ENCODE measurements at regions not wholly inside any gene's neighbourhood (a gene's known extent, or its start where the extent isn't known, plus 50 kb on each side); places are given as distances from the start of the nearest gene placed in this dataset.

GRCh38 chr12:86670986-86671385 lies 414.8 kb upstream of the MGAT4C start:
- H3K9ac ChIP-seq (ENCODE audit: low read depth in 2 of 2, low read length in 2 of 2): no peak overlapping the region
- TF ChIP-seq CTCF (IDR thresholded peaks at IDR 0.05): no peak
- no peaks in the 10 kb centered on the region for H3K9me3 ChIP-seq
- H3K4me1 ChIP-seq: no peaks in the 10 kb centered on the region
- no peak for DNase-seq
- H3K36me3 ChIP-seq: no peaks in the 10 kb centered on the region
- no peak overlapping the region for H3K4me3 ChIP-seq
- H3K27me3 ChIP-seq: no peaks in the 10 kb centered on the region
- no peak overlapping the region for H3K27ac ChIP-seq
- intact Hi-C loops (cut with DNase I): no loop called here

- no peaks in the 10 kb centered on the region for H3K36me3 ChIP-seq
- H3K27me3 ChIP-seq: no peaks in the 10 kb centered on the region
- no peak overlapping the region for H3K9ac ChIP-seq (ENCODE audit: low read depth in 2 of 2, low read length in 2 of 2)
- H3K4me3 ChIP-seq: no peak overlapping the region
- no peaks in the 10 kb centered on the region for H3K4me1 ChIP-seq
- DNase-seq: no peak
- H3K9me3 ChIP-seq: no peaks in the 10 kb centered on the region
- no peak overlapping the region for H3K27ac ChIP-seq
- intact Hi-C loops (cut with DNase I): no loop called here
- no peak for TF ChIP-seq CTCF (IDR thresholded peaks at IDR 0.05)
These were observed 412.8 kb upstream of the MGAT4C start for GRCh38 chr12:86669010-86669409.

- Histone ChIP-seq H3K9me3 (no peaks in the 10 kb centered on the region), H3K36me3 (no peaks in the 10 kb centered on the region), H3K27ac (no peak overlapping the region), H3K4me1 (no peaks in the 10 kb centered on the region), H3K9ac (ENCODE audit: low read depth in 2 of 2, low read length in 2 of 2) (no peak overlapping the region), H3K27me3 (no peaks in the 10 kb centered on the region), H3K4me3 (no peak overlapping the region)
- intact Hi-C loops (cut with DNase I): no loop called here
- DNase-seq: no peak
- TF ChIP-seq CTCF (IDR thresholded peaks at IDR 0.05): no peak
These were observed 410.1 kb upstream of the MGAT4C start for GRCh38 chr12:86666316-86666715.

GRCh38 chr12:86663716-86664115 lies 407.5 kb upstream of the MGAT4C start:
- Histone ChIP-seq H3K9me3 (no peaks in the 10 kb centered on the region), H3K4me3 (no peak overlapping the region), H3K4me1 (no peaks in the 10 kb centered on the region), H3K36me3 (no peaks in the 10 kb centered on the region), H3K27me3 (no peaks in the 10 kb centered on the region), H3K27ac (no peak overlapping the region), H3K9ac (ENCODE audit: low read depth in 2 of 2, low read length in 2 of 2) (no peak overlapping the region)
- no peak for DNase-seq
- intact Hi-C loops (cut with DNase I): no loop called here
- no peak for TF ChIP-seq CTCF (IDR thresholded peaks at IDR 0.05)

- Histone ChIP-seq H3K27ac (no peak overlapping the region), H3K9me3 (no peaks in the 10 kb centered on the region), H3K9ac (ENCODE audit: low read depth in 2 of 2, low read length in 2 of 2) (no peak overlapping the region), H3K27me3 (no peaks in the 10 kb centered on the region), H3K36me3 (no peaks in the 10 kb centered on the region), H3K4me3 (no peak overlapping the region), H3K4me1 (no peaks in the 10 kb centered on the region)
- no peak for TF ChIP-seq CTCF (IDR thresholded peaks at IDR 0.05)
- no peak for DNase-seq
- intact Hi-C loops (cut with DNase I): no loop called here
These were observed 407.0 kb upstream of the MGAT4C start for GRCh38 chr12:86663173-86663572.

- H3K36me3 ChIP-seq: no peaks in the 10 kb centered on the region
These were observed 406.3 kb upstream of the MGAT4C start for GRCh38 chr12:86662464-86662863.

More at GRCh38 chr12:86662464-86662863, 406.3 kb upstream of the MGAT4C start:
- no peaks in the 10 kb centered on the region for H3K27me3 ChIP-seq
- intact Hi-C loops (cut with DNase I): no loop called here
- H3K4me1 ChIP-seq: no peaks in the 10 kb centered on the region
- DNase-seq: no peak
- no peak overlapping the region for H3K27ac ChIP-seq
- no peaks in the 10 kb centered on the region for H3K9me3 ChIP-seq
- no peak for TF ChIP-seq CTCF (IDR thresholded peaks at IDR 0.05)
- no peak overlapping the region for H3K9ac ChIP-seq (ENCODE audit: low read depth in 2 of 2, low read length in 2 of 2)
- no peak overlapping the region for H3K4me3 ChIP-seq
